Keratinocyte (primary cell): ENCODE measurements at regions not wholly inside any gene's neighbourhood (a gene's known extent, or its start where the extent isn't known, plus 50 kb on each side); places are given as distances from the start of the nearest gene placed in this dataset.
"Not testable (repeated sequence)": the region's sequence is repeated elsewhere in the genome, so short reads cannot be mapped to it uniquely, and the experiment has no call there.

Source experiments
- DNase-seq: peaks from one replicate; pipeline ENCODE4 v3.0.0-alpha.2; 2011; ENCODE audit warnings: low read depth, missing footprints, low spot score
- FAIRE-seq: peaks from 2 replicates; lab custom pipeline; 2011; peaks lifted over from hg19 to GRCh38; lab: Jason Lieb, UNC
- H2AFZ ChIP-seq: 2 replicates; pipeline ENCODE4 v1.6.0; 2012; ENCODE audit warnings: low read length, control low read depth, inconsistent platforms; ENCODE audit not compliant: control insufficient read depth
- H3K27ac ChIP-seq: 2 replicates; pipeline ENCODE4 v1.5.1; 2011; ENCODE audit warnings: low read length; ENCODE audit not compliant: control insufficient read depth, insufficient read depth
- H3K27me3 ChIP-seq: 3 replicates; pipeline ENCODE4 v1.6.0; 2011; ENCODE audit warnings: low read length; ENCODE audit not compliant: control insufficient read depth, insufficient read depth; ENCODE audit errors: extremely low read depth
- H3K36me3 ChIP-seq, 2 experiments: 2 replicates in 1 of 2; 3 replicates in 1 of 2; pipeline ENCODE4 v1.5.1; 2011; ENCODE audit warnings: low read length in 2 of 2, mild to moderate bottlenecking in 1 of 2; ENCODE audit not compliant: control insufficient read depth in 2 of 2, insufficient read depth in 2 of 2; ENCODE audit errors: extremely low read depth in 1 of 2
- H3K4me1 ChIP-seq: 3 replicates; pipeline ENCODE4 v1.5.1; 2011; ENCODE audit warnings: low read length; ENCODE audit not compliant: control insufficient read depth, insufficient read depth; ENCODE audit errors: extremely low read depth
- H3K4me2 ChIP-seq: 3 replicates; pipeline ENCODE4 v1.6.0; 2011; ENCODE audit warnings: low read depth, low read length; ENCODE audit not compliant: control insufficient read depth, insufficient read depth; ENCODE audit errors: extremely low read depth
- H3K4me3 ChIP-seq, 3 experiments: fragments of 200-600 bp in 1 of 3; sonication (generic) in 1 of 3; 2 replicates in 2 of 3; 3 replicates in 1 of 3; pipeline ENCODE4 v1.5.1; 2011 to 2016; ENCODE audit warnings: low read length in 3 of 3, mild to moderate bottlenecking in 3 of 3, control low read depth in 2 of 3, inconsistent platforms in 1 of 3, low read depth in 1 of 3, mixed read lengths in 1 of 3, mixed run types in 1 of 3, moderate library complexity in 1 of 3; ENCODE audit not compliant: control insufficient read depth in 2 of 3, insufficient read depth in 2 of 3; ENCODE audit errors: extremely low read depth in 1 of 3
- H3K79me2 ChIP-seq: 2 replicates; pipeline ENCODE4 v1.6.0; 2012; ENCODE audit warnings: low read length; ENCODE audit not compliant: control insufficient read depth, insufficient read depth
- H3K9ac ChIP-seq: 3 replicates; pipeline ENCODE4 v1.6.0; 2011; ENCODE audit warnings: low read length; ENCODE audit not compliant: control insufficient read depth, insufficient read depth; ENCODE audit errors: extremely low read depth
- H3K9me1 ChIP-seq: 3 replicates; pipeline ENCODE4 v1.6.0; 2011; ENCODE audit warnings: low read length; ENCODE audit not compliant: control insufficient read depth, insufficient read depth; ENCODE audit errors: extremely low read depth
- H3K9me3 ChIP-seq: 2 replicates; pipeline ENCODE4 v1.5.1; 2012; ENCODE audit warnings: low read depth, low read length; ENCODE audit not compliant: control insufficient read depth
- H4K20me1 ChIP-seq: 3 replicates; pipeline ENCODE4 v1.6.0; 2011; ENCODE audit warnings: low read length; ENCODE audit not compliant: control insufficient read depth, insufficient read depth; ENCODE audit errors: extremely low read depth
- CTCF ChIP-seq, 3 experiments: IDR thresholded peaks in 1 of 3; conservative IDR thresholded peaks in 1 of 3; optimal IDR thresholded peaks in 1 of 3; 2 replicates in 2 of 3; 3 replicates in 1 of 3; pipeline versions ENCODE3 to v1.5.1; 2011; ENCODE audit warnings: low read length in 3 of 3, mild to moderate bottlenecking in 3 of 3, moderate library complexity in 2 of 3, control low read depth in 1 of 3, inconsistent platforms in 1 of 3; ENCODE audit not compliant: insufficient read depth in 2 of 3; ENCODE audit errors: extremely low read depth in 1 of 3
- EZH2 ChIP-seq: IDR thresholded peaks from one replicate; pipeline ENCODE4 v1.6.1; 2012; ENCODE audit warnings: inconsistent platforms, mild to moderate bottlenecking, low read length, moderate library complexity
- dilution Hi-C: fragments of 300-500 bp; cut with MboI; formaldehyde crosslinking; loops from one replicate; pipeline ENCODE4 v1.7.0; 2020; ENCODE audit warnings: low sequenced_read_pairs; ENCODE audit not compliant: extremely low pct_ligation_motif_present

- no peaks in the 10 kb centered on the region for H3K4me1 ChIP-seq
- H2AFZ ChIP-seq: no peak overlapping the region
- no peaks in the 10 kb centered on the region for H3K9me1 ChIP-seq
- dilution Hi-C loops: no loop called here
- TF ChIP-seq CTCF (optimal IDR thresholded peaks at IDR 0.05 in 1 of 3, IDR thresholded peaks at IDR 0.05 in 1 of 3, conservative IDR thresholded peaks at IDR 0.05 in 1 of 3; ENCODE audit: extremely low read depth in 1 of 3, insufficient read depth in 2 of 3, low read length in 3 of 3): no peak
- TF ChIP-seq EZH2: no peak
- H3K9me3 ChIP-seq: no peaks in the 10 kb centered on the region
- no peak overlapping the region for H3K4me3 ChIP-seq
- no peak for FAIRE-seq
- DNase-seq: no peak
- H3K27ac ChIP-seq: no peak overlapping the region
- no peaks in the 10 kb centered on the region for H3K36me3 ChIP-seq
- no peaks in the 10 kb centered on the region for H4K20me1 ChIP-seq
- H3K4me2 ChIP-seq: no peak overlapping the region
- no peaks in the 10 kb centered on the region for H3K79me2 ChIP-seq
- H3K27me3 ChIP-seq: no peaks in the 10 kb centered on the region
- H3K9ac ChIP-seq: no peak overlapping the region
Measured at GRCh38 chr2:66101206-66101605, 333.7 kb upstream of the MEIS1 start.

- Histone ChIP-seq H4K20me1 (no peaks in the 10 kb centered on the region), H2AFZ (no peak overlapping the region), H3K4me1 (no peaks in the 10 kb centered on the region), H3K27ac (no peak overlapping the region), H3K4me3 (no peak overlapping the region), H3K27me3 (no peaks in the 10 kb centered on the region), H3K9ac (no peak overlapping the region), H3K79me2 (no peaks in the 10 kb centered on the region), H3K9me1 (no peaks in the 10 kb centered on the region), H3K36me3 (no peaks in the 10 kb centered on the region), H3K4me2 (no peak overlapping the region), H3K9me3 (no peaks in the 10 kb centered on the region)
- dilution Hi-C loops: no loop called here
- DNase-seq: no peak
- TF ChIP-seq EZH2 (no peak), CTCF (optimal IDR thresholded peaks at IDR 0.05 in 1 of 3, IDR thresholded peaks at IDR 0.05 in 1 of 3, conservative IDR thresholded peaks at IDR 0.05 in 1 of 3; ENCODE audit: extremely low read depth in 1 of 3, insufficient read depth in 2 of 3, low read length in 3 of 3) (peak in 1 of 3 experiments; percentile 17)
- FAIRE-seq: no peak
Measured at GRCh38 chr2:66095820-66096345, 339.0 kb upstream of the MEIS1 start.

- H3K9me3 ChIP-seq, H3K9me1 ChIP-seq, H2AFZ ChIP-seq, H3K27me3 ChIP-seq, H4K20me1 ChIP-seq, dilution Hi-C loops, H3K4me2 ChIP-seq, DNase-seq, H3K4me3 ChIP-seq, H3K79me2 ChIP-seq, H3K4me1 ChIP-seq, FAIRE-seq, H3K9ac ChIP-seq, H3K36me3 ChIP-seq, H3K27ac ChIP-seq: not testable (repeated sequence)
Measured at GRCh38 chr2:66094689-66095088, 340.2 kb upstream of the MEIS1 start.
